GM12878 (cell line): ENCODE measurements at regions not wholly inside any gene's neighbourhood (a gene's known extent, or its start where the extent isn't known, plus 50 kb on each side); places are given as distances from the start of the nearest gene placed in this dataset.

Experiments used
- CTCF ChIP-seq, 3 experiments: IDR thresholded peaks in 2 of 3; conservative IDR thresholded peaks in 1 of 3; 2 replicates each; pipeline ENCODE4 v1.5.1; 2011; ENCODE audit warnings: low read depth in 3 of 3, low read length in 3 of 3, mild to moderate bottlenecking in 3 of 3, control low read depth in 2 of 3, moderate library complexity in 2 of 3, inconsistent platforms in 1 of 3, mixed read lengths in 1 of 3; ENCODE audit not compliant: control insufficient read depth in 2 of 3, insufficient read depth in 1 of 3; ENCODE audit errors: extremely low read depth in 1 of 3
- EP300 ChIP-seq, 2 experiments: fragments of 150-350 bp in 1 of 2; IDR thresholded peaks; 2 replicates each; pipeline ENCODE4 v1.6.1; 2011 to 2012; ENCODE audit warnings: low read depth in 2 of 2, low read length in 2 of 2, borderline replicate concordance in 1 of 2, improper control_type of control experiment in 1 of 2, inconsistent platforms in 1 of 2; ENCODE audit not compliant: control insufficient read depth in 1 of 2
- JUNB ChIP-seq: IDR thresholded peaks from 2 replicates; pipeline ENCODE4 v1.6.1; 2016; ENCODE audit warnings: antibody characterized with exemption, mild to moderate bottlenecking

GRCh38 chr1:187096689-187097088 lies 267.9 kb downstream of the PLA2G4A start:
- no peak for TF ChIP-seq EP300 (IDR thresholded peaks at IDR 0.05; ENCODE audit: borderline replicate concordance in 1 of 2, control insufficient read depth in 1 of 2, low read depth in 2 of 2, low read length in 2 of 2)
- TF ChIP-seq JUNB = no peak
- no peak for TF ChIP-seq CTCF (IDR thresholded peaks at IDR 0.05 in 2 of 3, conservative IDR thresholded peaks at IDR 0.05 in 1 of 3; ENCODE audit: control insufficient read depth in 2 of 3, extremely low read depth in 1 of 3, insufficient read depth in 1 of 3, low read depth in 3 of 3, low read length in 3 of 3)
